K562 (cell line): ENCODE measurements at regions not wholly inside any gene's neighbourhood (a gene's known extent, or its start where the extent isn't known, plus 50 kb on each side); places are given as distances from the start of the nearest gene placed in this dataset.

Experiments used
- ATAC-seq: fragments of 200-7000 bp; cut with Tn5 transposase; 3 replicates; pipeline ENCODE4 v1.9.1; 2020; ENCODE audit warnings: moderate library complexity
- BruUV-seq: library from RNA; stranded (reverse); fragments of 400-500 nt; replicated peaks from 2 replicates; lab custom pipeline; 2021; lab: Mats Ljungman, UMichigan
- CTCF ChIA-PET: fragments of 300-600 bp; formaldehyde crosslinking; extraction: SDS; loops from one replicate; lab custom pipeline; 2021; ENCODE audit warnings: low intra/inter-chr PET ratio; lab: Yijun Ruan, JAX
- POLR2A ChIA-PET: fragments of 300-600, 350-650 bp; sonication (Branson Sonifier 250); formaldehyde crosslinking; extraction: SDS; loops from one replicate; lab custom pipeline; 2021; ENCODE audit warnings: antibody characterized with exemption, inconsistent platforms; lab: Yijun Ruan, JAX
- DNase-seq, 4 experiments: peaks; one replicate each; pipeline versions ENCODE4 v3.0.0 to v3.0.0-alpha.2; 2011 to 2018; ENCODE audit warnings: low spot score in 3 of 4, mixed read lengths in 3 of 4; ENCODE audit errors: extremely low read depth in 1 of 4
- FAIRE-seq: peaks from 2 replicates; lab custom pipeline; 2011; peaks lifted over from hg19 to GRCh38; lab: Jason Lieb, UNC
- H2AFZ ChIP-seq: 2 replicates; pipeline ENCODE4 v1.6.0; 2011; ENCODE audit warnings: low read depth, low read length, control low read depth, inconsistent platforms
- H3K27ac ChIP-seq: fragments of 200-600 bp; 3 replicates; pipeline ENCODE4 v1.8.0; 2011; ENCODE audit warnings: low read depth, mild to moderate bottlenecking, control low read depth, inconsistent platforms, low read length, moderate library complexity, mixed read lengths; ENCODE audit errors: extremely low read depth
- H3K27me3 ChIP-seq, 2 experiments: fragments of 300-600 bp in 1 of 2; 2 replicates in 1 of 2; 3 replicates in 1 of 2; pipeline versions ENCODE4 v1.6.0 to v1.8.0; 2011; ENCODE audit warnings: inconsistent platforms in 2 of 2, low read length in 2 of 2, mild to moderate bottlenecking in 1 of 2, mixed read lengths in 1 of 2, moderate library complexity in 1 of 2; ENCODE audit not compliant: control insufficient read depth in 2 of 2, insufficient read depth in 2 of 2
- H3K36me3 ChIP-seq: fragments of 300-600 bp; 3 replicates; pipeline ENCODE4 v1.8.0; 2011; ENCODE audit warnings: mild to moderate bottlenecking, low read length, inconsistent platforms; ENCODE audit not compliant: control insufficient read depth, insufficient read depth
- H3K4me1 ChIP-seq, 2 experiments: fragments of 200-600 bp in 1 of 2; replicated peaks in 1 of 2; 2 replicates in 1 of 2; 3 replicates in 1 of 2; pipeline versions ENCODE4 v1.5.1 to v1.8.0; 2011; ENCODE audit warnings: inconsistent platforms in 2 of 2, low read length in 2 of 2, mild to moderate bottlenecking in 1 of 2, mixed read lengths in 1 of 2, moderate library complexity in 1 of 2; ENCODE audit not compliant: control insufficient read depth in 2 of 2, insufficient read depth in 2 of 2
- H3K4me2 ChIP-seq: 2 replicates; pipeline ENCODE4 v1.6.1; 2011; ENCODE audit warnings: low read length, control low read depth, inconsistent platforms, mixed read lengths; ENCODE audit not compliant: insufficient read depth
- H3K4me3 ChIP-seq: fragments of 200-600 bp; sonication (generic), shearing (Covaris generic); 2 replicates; pipeline ENCODE4 v1.5.1; 2016; ENCODE audit warnings: control low read depth, inconsistent platforms
- H3K79me2 ChIP-seq: fragments of 200-600 bp; 3 replicates; pipeline ENCODE4 v1.8.0; 2011; ENCODE audit warnings: low read length, inconsistent platforms; ENCODE audit not compliant: control insufficient read depth, insufficient read depth
- H3K9ac ChIP-seq, 2 experiments: 2 replicates each; pipeline versions ENCODE4 v1.6.0 to v1.6.1; 2011; ENCODE audit warnings: low read depth in 2 of 2, low read length in 2 of 2, control low read depth in 1 of 2, inconsistent platforms in 1 of 2, mild to moderate bottlenecking in 1 of 2, mixed read lengths in 1 of 2; ENCODE audit not compliant: insufficient read depth in 1 of 2
- H3K9me1 ChIP-seq: one replicate; pipeline ENCODE4 v1.6.0; 2011; ENCODE audit warnings: inconsistent platforms, mild to moderate bottlenecking, low read length, moderate library complexity; ENCODE audit not compliant: control insufficient read depth, insufficient read depth
- H3K9me3 ChIP-seq: replicated peaks from 2 replicates; pipeline ENCODE4 v1.5.1; 2011; ENCODE audit warnings: low read depth, low read length, inconsistent platforms; ENCODE audit not compliant: control insufficient read depth, insufficient read depth
- H4K20me1 ChIP-seq: replicated peaks from 2 replicates; pipeline ENCODE4 v1.6.1; 2011; ENCODE audit warnings: low read length, inconsistent platforms, mixed read lengths; ENCODE audit not compliant: control insufficient read depth, insufficient read depth
- CAMTA2 ChIP-seq: fragments of 250-450 bp; sonication (Bioruptor Pico); conservative IDR thresholded peaks from 2 replicates; pipeline ENCODE4 v1.5.1; 2022
- CBFA2T2 ChIP-seq: fragments of 450-650 bp; conservative IDR thresholded peaks from 2 replicates; pipeline ENCODE4 v1.6.1; 2017; ENCODE audit warnings: mild to moderate bottlenecking
- CBX5 ChIP-seq: IDR thresholded peaks from 2 replicates; pipeline ENCODE4 v1.6.1; 2014; ENCODE audit warnings: low read depth, borderline replicate concordance
- CCAR2 ChIP-seq: fragments of 200-400 bp; formaldehyde crosslinking; IDR thresholded peaks from 2 replicates; pipeline ENCODE4 v1.6.1; 2017; ENCODE audit warnings: mild to moderate bottlenecking, low read depth, low read length
- ESRRA ChIP-seq: fragments of 450-650 bp; IDR thresholded peaks from 2 replicates; pipeline ENCODE4 v1.6.1; 2014; ENCODE audit warnings: low read depth, mild to moderate bottlenecking, moderate library complexity, borderline replicate concordance
- FOXJ3 ChIP-seq: sonication (generic); formaldehyde crosslinking; IDR thresholded peaks from 2 replicates; pipeline ENCODE4 v1.4.0; 2020; ENCODE audit warnings: mild to moderate bottlenecking, missing genetic modification reagents
- HEY1 ChIP-seq: fragments of 250-450 bp; sonication (Bioruptor Pico); IDR thresholded peaks from 2 replicates; pipeline ENCODE4 v1.5.0; 2020; ENCODE audit warnings: mild to moderate bottlenecking, moderate library complexity, borderline replicate concordance
- HMGN3 ChIP-seq: IDR thresholded peaks from 2 replicates; pipeline ENCODE4 v1.6.1; 2011; ENCODE audit warnings: borderline replicate concordance, low read depth, mild to moderate bottlenecking, mixed read lengths, low read length; ENCODE audit not compliant: insufficient read length; ENCODE audit errors: extremely low read depth
- RBM22 ChIP-seq: fragments of 200-400 bp; formaldehyde crosslinking; IDR thresholded peaks from 2 replicates; pipeline ENCODE4 v1.6.1; 2018; ENCODE audit warnings: low read length, low read depth; ENCODE audit not compliant: poor library complexity, severe bottlenecking
- TGIF2 ChIP-seq: sonication (generic); formaldehyde crosslinking; IDR thresholded peaks from 2 replicates; pipeline ENCODE4 v1.8.1; 2022; ENCODE audit warnings: mild to moderate bottlenecking, missing genetic modification reagents, moderate library complexity
- TSC22D4 ChIP-seq: fragments of 450-650 bp; IDR thresholded peaks from 2 replicates; pipeline ENCODE4 v1.6.1; 2016; ENCODE audit warnings: missing genetic modification characterization, missing biosample characterization, control low read depth
- VEZF1 ChIP-seq: fragments of 200-800 bp; sonication (Bioruptor generic); IDR thresholded peaks from 2 replicates; pipeline ENCODE4 v1.6.1; 2017; ENCODE audit warnings: missing genetic modification characterization, missing compliant biosample characterization
- ZBTB12 ChIP-seq: fragments of 250-450 bp; sonication (Bioruptor Pico); IDR thresholded peaks from 2 replicates; pipeline ENCODE4 v1.4.0; 2020
- ZFP91 ChIP-seq: sonication (generic); formaldehyde crosslinking; IDR thresholded peaks from 2 replicates; pipeline ENCODE4 v1.8.0; 2022; ENCODE audit warnings: mild to moderate bottlenecking, missing genetic modification reagents
- ZFX ChIP-seq: sonication (generic); formaldehyde crosslinking; IDR thresholded peaks from 2 replicates; pipeline ENCODE4 v1.8.0; 2022; ENCODE audit warnings: mild to moderate bottlenecking, missing genetic modification reagents, moderate library complexity
- ZNF24 ChIP-seq: fragments of 450-650 bp; IDR thresholded peaks from 2 replicates; pipeline ENCODE4 v1.6.1; 2016
- ZNF408 ChIP-seq: fragments of 250-450 bp; sonication (Bioruptor Pico); IDR thresholded peaks from 2 replicates; pipeline ENCODE4 v1.4.0; 2020; ENCODE audit warnings: low read depth, mild to moderate bottlenecking, moderate library complexity
- ZNF511 ChIP-seq: sonication (generic); formaldehyde crosslinking; IDR thresholded peaks from 2 replicates; pipeline ENCODE4 v1.8.0; 2022; ENCODE audit warnings: mild to moderate bottlenecking, missing genetic modification reagents
- WGBS: fragments of 100-300 bp; shearing (Covaris generic); methylation state at CpG from one replicate; pipeline ENCODE4 v1.1.6; 2016; ENCODE audit warnings: low coverage, mixed read lengths; ENCODE audit not compliant: insufficient coverage; ENCODE audit errors: missing lambda C conversion rate; 5-methylcytosine and 5-hydroxymethylcytosine counted together
- in situ Hi-C: fragments of 300-500 bp; cut with MboI; formaldehyde crosslinking; loops from 4 replicates; pipeline ENCODE4 v1.15.0; 2018; ENCODE audit warnings: inconsistent platforms, mixed read lengths
- intact Hi-C: fragments of 100-400 bp; cut with micrococcal nuclease; formaldehyde crosslinking; loops from 2 replicates; pipeline ENCODE4 v1.14.2; 2022

GRCh38 chr4:160193787-160194186, 1090.9 kb downstream of the RAPGEF2 start:
- TF ChIP-seq ZNF408 (CRISPR knock-in tag) (no peak), ESRRA (no peak), CAMTA2 (CRISPR knock-in tag) (no peak), ZNF511 (no peak), HMGN3 (no peak), ZFP91 (CRISPR knock-in tag) (no peak), VEZF1 (CRISPR knock-in tag) (no peak), CBX5 (no peak), ZNF24 (no peak), TSC22D4 (tag) (no peak), TGIF2 (no peak), ZFX (CRISPR knock-in tag) (no peak), CCAR2 (no peak), FOXJ3 (CRISPR knock-in tag) (no peak), ZBTB12 (CRISPR knock-in tag) (no peak), CBFA2T2 (no peak), HEY1 (CRISPR knock-in tag) (no peak), RBM22 (no peak)
- intact Hi-C loops (no loop called here), in situ Hi-C loops (no loop called here)
- Histone ChIP-seq H3K4me3 (no peak overlapping the region), H3K9me1 (no peaks in the 10 kb centered on the region), H4K20me1 (no peaks in the 10 kb centered on the region), H2AFZ (no peak overlapping the region), H3K36me3 (no peaks in the 10 kb centered on the region), H3K79me2 (no peaks in the 10 kb centered on the region), H3K27ac (no peak overlapping the region), H3K9me3 (no peaks in the 10 kb centered on the region), H3K4me1 (no peaks in the 10 kb centered on the region), H3K27me3 (no peaks in the 10 kb centered on the region), H3K4me2 (no peak overlapping the region), H3K9ac (no peak overlapping the region)
- DNase-seq (no peak), ATAC-seq (no peak), FAIRE-seq (no peak)
- BruUV-seq, result no TSS peak
- ChIA-PET CTCF (no interaction called here), POLR2A (no interaction called here)
- WGBS, result 0% methylated on average over 1 of the region's 4 CpGs
